HepG2 (cell line): ENCODE measurements at regions not wholly inside any gene's neighbourhood (a gene's known extent, or its start where the extent isn't known, plus 50 kb on each side); places are given as distances from the start of the nearest gene placed in this dataset.

Experiments
- ATAC-seq: fragments of 200-7000 bp; cut with Tn5 transposase; 3 replicates; pipeline ENCODE4 v1.9.1; 2020; ENCODE audit warnings: mild to moderate bottlenecking, moderate library complexity
- BruUV-seq: library from RNA; stranded (reverse); fragments of 400-500 nt; replicated peaks from 2 replicates; lab custom pipeline; 2021; lab: Mats Ljungman, UMichigan
- CTCF ChIA-PET: fragments of 300-600 bp; formaldehyde crosslinking; extraction: SDS; loops from one replicate; lab custom pipeline; 2021; ENCODE audit warnings: low total read pairs, inconsistent platforms, low intra/inter-chr PET ratio; lab: Yijun Ruan, JAX
- POLR2A ChIA-PET: fragments of 350-600 bp; sonication (Branson Sonifier 250); formaldehyde crosslinking; loops from one replicate; lab custom pipeline; 2020; ENCODE audit warnings: antibody characterized with exemption, inconsistent platforms; lab: Yijun Ruan, JAX
- DNase-seq: peaks from one replicate; pipeline ENCODE4 v3.0.0-alpha.2; 2015; ENCODE audit warnings: low spot score
- FAIRE-seq: peaks from 3 replicates; lab custom pipeline; 2011; peaks lifted over from hg19 to GRCh38; lab: Jason Lieb, UNC
- H2AFZ ChIP-seq: one replicate; pipeline ENCODE4 v1.6.1; 2011; ENCODE audit warnings: low read length, inconsistent platforms
- H3K27ac ChIP-seq: fragments of 300-600 bp; 3 replicates; pipeline ENCODE4 v1.8.0; 2011; ENCODE audit warnings: mixed run types, mild to moderate bottlenecking, mixed read lengths, low read length, inconsistent platforms; ENCODE audit not compliant: insufficient read depth; ENCODE audit errors: extremely low read length
- H3K27me3 ChIP-seq, 2 experiments: fragments of 200-600 bp in 1 of 2; 2 replicates in 1 of 2; 3 replicates in 1 of 2; pipeline versions ENCODE4 v1.6.0 to v1.8.0; 2011; ENCODE audit warnings: low read length in 2 of 2, mild to moderate bottlenecking in 2 of 2, moderate library complexity in 2 of 2, inconsistent platforms in 1 of 2; ENCODE audit not compliant: insufficient read depth in 2 of 2, control insufficient read depth in 1 of 2
- H3K36me3 ChIP-seq, 2 experiments: fragments of 200-600 bp in 1 of 2; replicated peaks in 1 of 2; 2 replicates in 1 of 2; 3 replicates in 1 of 2; pipeline versions ENCODE4 v1.5.1 to v1.8.0; 2011; ENCODE audit warnings: low read length in 2 of 2, inconsistent platforms in 1 of 2; ENCODE audit not compliant: insufficient read depth in 2 of 2, control insufficient read depth in 1 of 2
- H3K4me1 ChIP-seq: 2 replicates; pipeline ENCODE4 v1.5.1; 2012; ENCODE audit warnings: low read length, inconsistent platforms; ENCODE audit not compliant: insufficient read depth
- H3K4me2 ChIP-seq: 2 replicates; pipeline ENCODE4 v1.6.0; 2011; ENCODE audit warnings: low read depth, low read length, inconsistent platforms
- H3K4me3 ChIP-seq, 3 experiments: fragments of 200-600 bp in 1 of 3; sonication (generic), shearing (Covaris generic) in 1 of 3; replicated peaks in 1 of 3; 2 replicates each; pipeline ENCODE4 v1.5.1; 2011 to 2016; ENCODE audit warnings: low read length in 3 of 3, inconsistent platforms in 2 of 3, low read depth in 2 of 3, mild to moderate bottlenecking in 2 of 3, control low read depth in 1 of 3, mixed read lengths in 1 of 3; ENCODE audit not compliant: insufficient read depth in 1 of 3
- H3K79me2 ChIP-seq: one replicate; pipeline ENCODE4 v1.6.1; 2011; ENCODE audit warnings: low read length, inconsistent platforms; ENCODE audit not compliant: insufficient read depth
- H3K9ac ChIP-seq: 2 replicates; pipeline ENCODE4 v1.6.0; 2011; ENCODE audit warnings: mild to moderate bottlenecking, low read depth, low read length, inconsistent platforms; ENCODE audit not compliant: insufficient read depth
- H3K9me3 ChIP-seq: 2 replicates; pipeline ENCODE4 v1.5.1; 2012; ENCODE audit warnings: mild to moderate bottlenecking, low read length
- H4K20me1 ChIP-seq: 2 replicates; pipeline ENCODE4 v1.6.0; 2011; ENCODE audit warnings: inconsistent platforms, mild to moderate bottlenecking, low read length, moderate library complexity; ENCODE audit not compliant: insufficient read depth
- ARNTL ChIP-seq: sonication (generic); formaldehyde crosslinking; IDR thresholded peaks from 2 replicates; pipeline ENCODE4 v1.4.0; 2020; ENCODE audit warnings: mild to moderate bottlenecking, missing genetic modification reagents
- BCLAF1 ChIP-seq: fragments of 450-650 bp; IDR thresholded peaks from 2 replicates; pipeline ENCODE4 v1.6.1; 2017; ENCODE audit warnings: mild to moderate bottlenecking
- HMG20A ChIP-seq: IDR thresholded peaks from 2 replicates; pipeline ENCODE4 v1.6.1; 2016; ENCODE audit warnings: borderline replicate concordance
- MAX ChIP-seq: IDR thresholded peaks from 2 replicates; pipeline ENCODE4 v1.6.1; 2012; ENCODE audit warnings: inconsistent platforms
- NFKB2 ChIP-seq: sonication (generic); formaldehyde crosslinking; IDR thresholded peaks from 2 replicates; pipeline ENCODE4 v1.4.0; 2020; ENCODE audit warnings: missing genetic modification reagents, borderline replicate concordance
- SIX1 ChIP-seq: sonication (generic); formaldehyde crosslinking; IDR thresholded peaks from 2 replicates; pipeline ENCODE4 v1.4.0; 2020; ENCODE audit warnings: missing genetic modification reagents, borderline replicate concordance
- SRY ChIP-seq: sonication (generic); formaldehyde crosslinking; IDR thresholded peaks from 2 replicates; pipeline ENCODE4 v1.8.0; 2022; ENCODE audit warnings: mild to moderate bottlenecking, missing genetic modification reagents
- TCF12 ChIP-seq, 2 experiments: fragments of 450-650 bp in 1 of 2; sonication (generic) in 1 of 2; formaldehyde crosslinking in 1 of 2; IDR thresholded peaks; 2 replicates each; pipeline versions ENCODE4 v1.6.1 to v1.8.0; 2017 to 2022; ENCODE audit warnings: antibody characterized with exemption in 1 of 2, mild to moderate bottlenecking in 1 of 2, missing genetic modification reagents in 1 of 2, moderate library complexity in 1 of 2
- ZNF792 ChIP-seq: IDR thresholded peaks from 2 replicates; pipeline ENCODE4 v1.6.1; 2016
- WGBS: methylation state at CpG from one replicate; pipeline ENCODE4 v1.1.6; 2017; ENCODE audit warnings: low lambda C conversion rate; 5-methylcytosine and 5-hydroxymethylcytosine counted together
- in situ Hi-C: cut with HindIII; loops from 2 replicates; pipeline ENCODE4 v1.10.0; 2017; ENCODE audit warnings: low pct_unique_long_range_greater_than_20kb; ENCODE audit not compliant: extremely low pct_ligation_motif_present
- intact Hi-C: fragments of 100-400 bp; cut with micrococcal nuclease; formaldehyde crosslinking; loops from one replicate; pipeline ENCODE4 v1.10.0; 2022; ENCODE audit not compliant: unreplicated experiment

- TF ChIP-seq TCF12 (IDR thresholded peaks at IDR 0.05) = no peak
- no peak for TF ChIP-seq TCF12 (CRISPR knock-in tag; IDR thresholded peaks at IDR 0.05)
- no peak for TF ChIP-seq NFKB2 (CRISPR knock-in tag)
- TF ChIP-seq SIX1 (CRISPR knock-in tag) = no peak
- no peak for TF ChIP-seq ARNTL (CRISPR knock-in tag)
- TF ChIP-seq MAX = no peak
- no peak for TF ChIP-seq BCLAF1
- TF ChIP-seq SRY (CRISPR knock-in tag) = no peak
- TF ChIP-seq, all 625 proteins: peak for 0
Observed at GRCh38 chr2:42856891-42857632, 64.7 kb upstream of the HAAO start (continued).

DNA sequence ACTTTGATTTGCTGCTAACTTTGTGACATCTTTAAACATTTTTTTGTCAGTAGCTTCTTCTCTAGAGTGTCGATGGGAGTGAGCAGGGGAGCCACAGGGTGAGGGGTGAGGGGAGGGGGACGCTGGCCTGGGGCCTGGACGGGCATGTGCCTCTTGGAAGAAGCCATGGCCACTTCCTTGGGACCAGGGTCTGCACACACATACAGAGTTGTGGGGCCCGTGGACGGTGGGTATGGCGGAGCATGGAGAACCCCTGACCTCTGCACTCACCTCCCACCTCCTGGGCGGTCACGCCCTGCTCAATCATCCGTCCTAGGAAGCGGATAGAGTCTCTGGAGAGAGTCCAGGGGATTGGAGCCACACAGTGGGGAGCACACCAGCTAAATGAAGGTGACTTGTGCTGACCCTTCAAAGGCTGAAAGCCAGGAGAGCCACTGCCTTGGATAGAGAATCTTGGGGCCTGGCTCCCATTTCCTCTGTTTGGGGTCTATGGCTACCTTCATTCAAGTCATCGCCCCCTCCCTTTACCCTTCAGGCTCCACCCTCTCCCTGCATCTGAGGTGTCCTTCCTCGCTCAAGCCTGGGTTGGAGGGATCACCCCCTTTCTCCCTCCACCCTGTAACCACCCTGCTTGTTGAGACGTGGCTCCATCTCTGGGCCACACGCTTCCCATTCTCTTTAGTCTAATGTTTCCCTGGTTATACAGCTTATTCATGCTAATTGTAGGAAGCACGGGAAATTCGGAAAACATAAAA is 63.9 kb upstream of the HAAO start:
- no peak overlapping the region for H3K27ac ChIP-seq
- in situ Hi-C loops (loop anchor here (5.0 to 10.0 kb wide), 4 partner anchors 71 to 629 kb away; partner anchors contain the start of gene ZFP36L2), intact Hi-C loops (loop anchor here (10.0 kb wide), 2 partner anchors 629 to 689 kb away; no protein-coding TSS in a partner anchor)
- BruUV-seq = no TSS peak
- POLR2A ChIA-PET = no interaction called here
- H3K4me1 ChIP-seq = peaks cover 51% of the 10 kb centered on the region
- no peaks in the 10 kb centered on the region for H4K20me1 ChIP-seq
- DNase-seq (no peak), ATAC-seq (no peak), FAIRE-seq (no peak)
- no peak for TF ChIP-seq ZNF792
- TF ChIP-seq HMG20A (CRISPR knock-in tag) = no peak
- whole genome bisulfite sequencing = 82% methylated on average over 16 of the region's 16 CpGs
- no peak overlapping the region for H2AFZ ChIP-seq
- H3K9ac ChIP-seq = no peak overlapping the region
- H3K36me3 ChIP-seq = no peaks in the 10 kb centered on the region
- no peaks in the 10 kb centered on the region for H3K27me3 ChIP-seq
- H3K4me3 ChIP-seq = no peak overlapping the region
- no peak overlapping the region for H3K4me2 ChIP-seq
- H3K79me2 ChIP-seq = no peaks in the 10 kb centered on the region
- CTCF ChIA-PET = no interaction called here
- no peaks in the 10 kb centered on the region for H3K9me3 ChIP-seq
